ENCODE measurements at regions not wholly inside any gene's neighbourhood (a gene's known extent, or its start where the extent isn't known, plus 50 kb on each side); places are given as distances from the start of the nearest gene placed in this dataset.
A peak's percentile ranks its signal among the peaks of the same experiment; 100 is the strongest.
"Not testable (repeated sequence)": the region's sequence is repeated elsewhere in the genome, so short reads cannot be mapped to it uniquely, and the experiment has no call there.

DNA sequence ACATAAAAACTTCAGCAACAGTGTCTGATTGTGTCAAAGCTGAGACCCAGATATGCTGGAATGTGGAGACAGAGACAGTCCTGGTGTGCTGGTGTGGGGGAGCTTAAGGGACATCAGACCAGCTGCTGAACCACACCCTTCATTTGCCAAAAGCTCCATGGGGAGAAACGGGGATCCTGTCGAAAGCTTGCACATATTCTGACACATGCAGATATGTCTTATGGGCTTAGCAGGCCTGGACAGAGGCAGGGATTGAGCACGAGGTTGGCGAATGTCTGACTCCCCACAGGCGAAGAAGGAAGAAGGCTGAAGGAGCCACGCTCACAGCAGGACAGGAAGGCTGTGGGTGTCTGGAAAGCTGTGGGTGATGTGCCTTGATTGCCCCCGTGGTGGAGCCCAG lies 72.1 kb upstream of the ACSL1 start:
- H3K36me3 Mint-ChIP-seq: peaks cover 8% of the 10 kb centered on the region
- H3K9me3 Mint-ChIP-seq: peaks cover 2 to 8% (median 5%) of the 10 kb centered on the region in 3 donors
- H3K4me3 Mint-ChIP-seq: no peak overlapping the region
- peaks cover 8 to 10% (median 10%) of the 10 kb centered on the region in 3 donors for H3K4me1 Mint-ChIP-seq
- no peak overlapping the region for H3K27ac Mint-ChIP-seq
- H3K27me3 Mint-ChIP-seq: peaks cover 17% of the 10 kb centered on the region

DNA sequence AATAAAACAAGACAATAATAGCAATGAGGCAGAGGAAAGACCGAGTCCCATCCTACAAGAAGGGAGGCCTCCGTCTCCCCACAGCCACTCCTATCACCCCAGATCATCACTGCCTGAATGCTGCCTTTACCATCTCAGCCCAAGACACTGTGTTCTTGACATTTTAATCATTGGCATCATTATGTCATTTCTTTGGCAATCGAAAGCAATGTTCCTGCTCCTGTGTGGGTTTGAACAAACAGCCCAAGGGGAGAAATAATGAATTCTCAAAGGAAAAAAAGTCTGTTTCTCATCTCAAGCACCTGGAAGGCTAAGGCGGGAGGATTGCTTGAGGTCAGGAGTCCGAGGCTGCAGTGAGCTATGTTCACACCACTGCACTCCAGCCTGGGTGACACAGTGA lies 73.0 kb upstream of the ACSL1 start:
- peaks cover 15% of the 10 kb centered on the region for H3K27me3 Mint-ChIP-seq
- no peak overlapping the region for H3K27ac Mint-ChIP-seq
- no peak overlapping the region for H3K4me3 Mint-ChIP-seq
- peaks cover 8 to 10% (median 10%) of the 10 kb centered on the region in 3 donors for H3K4me1 Mint-ChIP-seq
- H3K36me3 Mint-ChIP-seq: peaks cover 8% of the 10 kb centered on the region
- H3K9me3 Mint-ChIP-seq: peaks cover 2 to 5% (median 4%) of the 10 kb centered on the region in 3 donors

- no peak overlapping the region for H3K27ac Mint-ChIP-seq
- H3K4me3 Mint-ChIP-seq: peak overlapping the region in 1 of 4 donors; percentile 40
These were observed 73.7 kb upstream of the ACSL1 start for GRCh38 chr4:184899261-184900134.

DNA sequence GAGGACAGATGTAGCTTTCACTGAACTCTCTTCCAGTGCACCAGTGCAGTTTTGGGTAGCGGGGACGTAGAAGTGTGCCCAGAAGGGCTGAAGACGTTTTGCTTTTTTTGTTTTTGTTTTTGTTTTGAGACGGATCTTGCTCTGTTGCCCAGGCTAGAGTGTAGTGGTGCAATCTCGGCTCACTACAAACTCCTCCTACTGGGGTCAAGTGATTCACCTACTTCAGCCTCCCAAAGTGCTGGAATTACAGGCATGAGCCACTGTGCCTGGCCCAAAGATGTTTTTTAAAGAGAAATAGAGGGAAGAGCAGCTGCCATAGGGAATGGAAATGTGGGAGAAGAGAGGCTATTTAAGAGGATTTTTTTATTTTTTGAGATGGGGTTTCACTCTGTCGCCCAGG lies 74.4 kb upstream of the ACSL1 start:
- no peaks in the 10 kb centered on the region for H3K9me3 Mint-ChIP-seq
- no peak overlapping the region for H3K4me3 Mint-ChIP-seq
- H3K4me1 Mint-ChIP-seq: peaks cover 8 to 10% (median 10%) of the 10 kb centered on the region in 3 donors
- peaks cover 8% of the 10 kb centered on the region for H3K36me3 Mint-ChIP-seq
- peaks cover 15% of the 10 kb centered on the region for H3K27me3 Mint-ChIP-seq
- no peak overlapping the region for H3K27ac Mint-ChIP-seq

More at GRCh38 chr4:184899261-184900134, 73.7 kb upstream of the ACSL1 start:
- Mint-ChIP-seq H3K4me1 (peaks cover 8 to 10% (median 10%) of the 10 kb centered on the region in 3 donors), H3K36me3 (peaks cover 8% of the 10 kb centered on the region), H3K27me3 (peaks cover 15% of the 10 kb centered on the region), H3K9me3 (no peaks in the 10 kb centered on the region)

DNA sequence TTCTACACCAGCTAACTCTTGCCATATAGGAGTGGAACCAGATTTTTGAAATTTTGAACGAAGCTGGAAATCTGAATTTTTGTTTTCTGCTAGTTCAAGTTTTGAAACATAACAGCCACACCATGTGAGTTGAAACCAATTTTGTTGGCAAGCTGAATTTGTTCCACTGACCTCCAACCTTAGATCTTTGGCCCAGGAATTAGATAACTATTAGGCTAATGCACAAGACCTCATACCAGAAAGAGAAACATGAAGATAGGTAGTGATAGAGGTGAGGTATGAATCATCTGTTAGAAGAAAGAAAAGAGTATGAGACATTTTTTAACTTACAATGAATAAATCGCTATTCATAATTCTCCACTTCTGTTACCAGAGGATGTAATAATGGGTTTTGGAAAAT lies 76.8 kb upstream of the ACSL1 start:
- peaks cover 0 to 2% (median 1%) of the 10 kb centered on the region in 3 donors for H3K4me1 Mint-ChIP-seq
- no peak overlapping the region for H3K4me3 Mint-ChIP-seq
- H3K36me3 Mint-ChIP-seq: peaks cover 8% of the 10 kb centered on the region
- H3K27me3 Mint-ChIP-seq: peaks cover 6% of the 10 kb centered on the region
- no peak overlapping the region for H3K27ac Mint-ChIP-seq
- H3K9me3 Mint-ChIP-seq: no peaks in the 10 kb centered on the region

- no peak overlapping the region for H3K27ac Mint-ChIP-seq
- H3K4me3 Mint-ChIP-seq: no peak overlapping the region
- H3K27me3 Mint-ChIP-seq: peaks cover 3% of the 10 kb centered on the region
- peaks cover 0 to 5% (median 0%) of the 10 kb centered on the region in 3 donors for H3K9me3 Mint-ChIP-seq
- no peaks in the 10 kb centered on the region for H3K36me3 Mint-ChIP-seq
- H3K4me1 Mint-ChIP-seq: peaks cover 0 to 1% (median 0%) of the 10 kb centered on the region in 3 donors
These were observed 80.8 kb upstream of the ACSL1 start for GRCh38 chr4:184906480-184907097.

DNA sequence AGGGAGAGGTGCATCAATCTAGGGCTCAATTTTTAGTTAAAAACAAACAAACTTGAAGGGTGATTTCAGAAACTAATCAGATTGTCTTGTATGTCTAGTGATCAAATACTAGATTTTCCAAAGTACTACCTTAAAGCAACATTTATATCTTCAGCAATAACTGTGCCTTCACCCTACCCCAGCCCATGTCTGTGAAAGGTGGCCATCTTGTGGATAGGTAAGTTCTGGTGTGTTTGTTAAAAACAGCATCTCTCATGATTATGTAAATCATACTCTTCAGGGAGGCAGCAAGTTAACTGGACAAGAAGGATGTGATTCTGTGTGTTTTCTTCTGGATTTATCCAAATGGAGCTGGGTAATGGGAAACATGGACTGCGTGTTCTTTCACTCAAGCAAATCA lies 81.4 kb upstream of the ACSL1 start:
- no peak overlapping the region for H3K27ac Mint-ChIP-seq
- no peak overlapping the region for H3K4me3 Mint-ChIP-seq
- peaks cover 3% of the 10 kb centered on the region for H3K27me3 Mint-ChIP-seq
- peaks cover 2 to 10% (median 2%) of the 10 kb centered on the region in 3 donors for H3K9me3 Mint-ChIP-seq
- H3K4me1 Mint-ChIP-seq: peaks cover 0 to 1% (median 0%) of the 10 kb centered on the region in 3 donors
- no peaks in the 10 kb centered on the region for H3K36me3 Mint-ChIP-seq

- peaks cover 3 to 16% (median 4%) of the 10 kb centered on the region in 3 donors for H3K9me3 Mint-ChIP-seq
- peaks cover 3% of the 10 kb centered on the region for H3K27me3 Mint-ChIP-seq
- H3K4me1 Mint-ChIP-seq: peaks cover 0 to 1% (median 0%) of the 10 kb centered on the region in 3 donors
- H3K4me3 Mint-ChIP-seq: no peak overlapping the region
- no peaks in the 10 kb centered on the region for H3K36me3 Mint-ChIP-seq
- H3K27ac Mint-ChIP-seq: no peak overlapping the region
These were observed 82.0 kb upstream of the ACSL1 start for GRCh38 chr4:184907810-184908209.

- Mint-ChIP-seq H3K27me3 (peaks cover 5% of the 10 kb centered on the region), H3K4me3 (no peak overlapping the region), H3K27ac (no peak overlapping the region), H3K9me3 (peaks cover 4 to 22% (median 5%) of the 10 kb centered on the region in 3 donors), H3K36me3 (no peaks in the 10 kb centered on the region), H3K4me1 (peaks cover 0 to 1% (median 0%) of the 10 kb centered on the region in 3 donors)
These were observed 85.5 kb upstream of the ACSL1 start for GRCh38 chr4:184911310-184911709.

GRCh38 chr4:184913356-184914143 lies 87.8 kb upstream of the ACSL1 start:
- peaks cover 4 to 22% (median 5%) of the 10 kb centered on the region in 3 donors for H3K9me3 Mint-ChIP-seq

DNA sequence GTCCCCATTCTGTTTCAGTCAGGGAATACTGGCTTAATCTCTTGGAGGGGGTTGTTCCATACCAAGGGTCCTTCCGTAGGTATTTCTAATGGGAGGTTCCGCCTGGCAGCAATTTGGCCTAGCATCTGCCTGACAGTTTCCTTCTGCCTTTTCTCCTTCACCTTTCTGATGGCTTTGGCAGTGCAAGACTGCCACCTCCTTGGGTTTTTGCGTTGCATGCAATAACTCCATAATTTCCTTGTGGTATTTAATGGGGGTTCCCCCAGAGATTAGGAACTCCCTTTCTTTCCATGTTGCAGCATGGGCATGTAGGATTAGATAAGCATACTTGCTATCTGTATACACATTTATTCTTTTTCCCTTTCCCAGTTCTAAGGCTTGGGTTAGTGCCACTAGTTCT lies 93.0 kb upstream of the ACSL1 start:
- not testable (repeated sequence) for H3K4me3 Mint-ChIP-seq, H3K27me3 Mint-ChIP-seq, H3K4me1 Mint-ChIP-seq, H3K36me3 Mint-ChIP-seq, H3K27ac Mint-ChIP-seq, H3K9me3 Mint-ChIP-seq

More at GRCh38 chr4:184913356-184914143, 87.8 kb upstream of the ACSL1 start:
- Mint-ChIP-seq H3K27me3 (peaks cover 6% of the 10 kb centered on the region), H3K4me3 (no peak overlapping the region), H3K36me3 (no peaks in the 10 kb centered on the region), H3K4me1 (no peaks in the 10 kb centered on the region), H3K27ac (no peak overlapping the region)

GRCh38 chr4:184921456-184921855 lies 95.7 kb upstream of the ACSL1 start:
- Mint-ChIP-seq H3K4me3 (no peak overlapping the region), H3K4me1 (no peaks in the 10 kb centered on the region), H3K27me3 (peaks cover 1% of the 10 kb centered on the region)

GRCh38 chr4:184922301-184922700 lies 96.0 kb upstream of the HELT start:
- H3K36me3 Mint-ChIP-seq: no peaks in the 10 kb centered on the region
- peaks cover 0 to 3% (median 2%) of the 10 kb centered on the region in 3 donors for H3K9me3 Mint-ChIP-seq
- no peak overlapping the region for H3K4me3 Mint-ChIP-seq
- H3K27me3 Mint-ChIP-seq: no peaks in the 10 kb centered on the region
- no peak overlapping the region for H3K27ac Mint-ChIP-seq
- H3K4me1 Mint-ChIP-seq: no peaks in the 10 kb centered on the region

More at GRCh38 chr4:184921456-184921855, 95.7 kb upstream of the ACSL1 start:
- Mint-ChIP-seq H3K27ac (no peak overlapping the region), H3K36me3 (no peaks in the 10 kb centered on the region), H3K9me3 (no peaks in the 10 kb centered on the region)

DNA sequence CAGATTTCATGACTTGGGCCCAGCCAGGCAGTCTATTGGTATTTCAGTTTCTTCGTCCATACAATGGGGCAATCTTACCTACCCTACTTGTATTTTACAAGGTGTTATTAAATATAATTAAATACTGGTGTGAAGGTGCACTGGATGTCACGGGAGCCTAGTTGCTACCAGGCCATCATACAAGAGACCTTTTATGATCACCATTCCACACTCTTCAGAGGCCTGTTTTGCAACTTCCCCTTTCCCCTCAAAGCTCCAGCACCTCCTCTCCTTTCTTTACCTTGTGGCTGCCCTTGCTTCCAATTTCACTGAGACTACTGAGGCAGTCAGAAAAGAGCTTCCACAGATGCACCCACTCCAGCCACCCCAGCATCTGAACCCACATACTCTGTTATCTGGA lies 93.8 kb upstream of the HELT start:
- Mint-ChIP-seq H3K4me3 (no peak overlapping the region), H3K9me3 (peaks cover 4 to 13% (median 6%) of the 10 kb centered on the region in 3 donors), H3K27ac (peak overlapping the region in 1 of 3 donors; percentile 64), H3K36me3 (peaks cover 2% of the 10 kb centered on the region), H3K4me1 (no peaks in the 10 kb centered on the region), H3K27me3 (no peaks in the 10 kb centered on the region)

GRCh38 chr4:184929476-184929875 lies 88.8 kb upstream of the HELT start:
- H3K4me1 Mint-ChIP-seq: no peaks in the 10 kb centered on the region
- H3K36me3 Mint-ChIP-seq: peaks cover 2% of the 10 kb centered on the region
- H3K9me3 Mint-ChIP-seq: peaks cover 6 to 13% (median 6%) of the 10 kb centered on the region in 3 donors
- H3K27me3 Mint-ChIP-seq: no peaks in the 10 kb centered on the region
- H3K27ac Mint-ChIP-seq: no peak overlapping the region
- no peak overlapping the region for H3K4me3 Mint-ChIP-seq
